Large intestine (tissue), 3 donors: ENCODE measurements at regions not wholly inside any gene's neighbourhood (a gene's known extent, or its start where the extent isn't known, plus 50 kb on each side); places are given as distances from the start of the nearest gene placed in this dataset.

Experiments used
- DNase-seq, 2 donors: peaks; one replicate each; pipeline versions ENCODE4 v3.0.0 to v3.0.0-alpha.2; 2013
- H3K27ac ChIP-seq: one replicate; pipeline ENCODE4 v1.5.1; 2013; ENCODE audit warnings: low read length
- H3K27me3 ChIP-seq: 2 replicates; pipeline ENCODE4 v1.6.1; 2013; ENCODE audit warnings: low read length; ENCODE audit not compliant: control insufficient read depth, insufficient read depth
- H3K36me3 ChIP-seq: 2 replicates; pipeline ENCODE4 v1.6.1; 2013; ENCODE audit warnings: low read length; ENCODE audit not compliant: control insufficient read depth, insufficient read depth
- H3K4me1 ChIP-seq: one replicate; pipeline ENCODE4 v1.6.1; 2013; ENCODE audit warnings: low read length; ENCODE audit not compliant: control insufficient read depth, insufficient read depth
- H3K4me3 ChIP-seq: one replicate; pipeline ENCODE4 v1.5.1; 2013; ENCODE audit warnings: low read length
- H3K9me3 ChIP-seq: one replicate; pipeline ENCODE4 v1.6.1; 2013; ENCODE audit warnings: mild to moderate bottlenecking, low read depth, low read length, moderate library complexity; ENCODE audit not compliant: control insufficient read depth
- WGBS: methylation state at CpG from one replicate; pipeline ENCODE4 v1.1.5; 2013; ENCODE audit warnings: low lambda C conversion rate; ENCODE audit not compliant: insufficient coverage; 5-methylcytosine and 5-hydroxymethylcytosine counted together

DNA sequence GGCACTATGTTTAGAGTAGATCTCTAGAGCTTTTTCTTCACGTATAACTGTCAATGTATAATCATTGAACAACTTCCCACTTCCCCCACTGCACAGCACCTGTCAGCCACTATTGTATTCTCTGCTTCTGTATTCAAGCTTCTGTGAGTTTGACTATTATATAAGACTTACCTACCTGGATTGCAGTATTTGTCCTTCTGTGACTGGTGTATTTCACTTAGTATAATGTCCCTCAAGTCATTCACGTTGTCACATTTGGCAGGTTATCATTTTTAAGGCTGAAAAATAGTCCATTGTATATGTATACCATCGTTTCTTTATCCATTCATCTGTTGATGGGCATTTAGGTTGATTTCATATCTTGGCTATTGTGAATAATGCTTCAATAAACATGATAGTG is 969.5 kb upstream of the B3GALT2 start:
- H3K9me3 ChIP-seq, result peaks cover 5% of the 10 kb centered on the region
- WGBS, result 100% methylated on average over 1 of the region's 3 CpGs
- no peaks in the 10 kb centered on the region for H3K27me3 ChIP-seq
- H3K4me3 ChIP-seq, result no peak overlapping the region
- no peaks in the 10 kb centered on the region for H3K4me1 ChIP-seq
- no peak for DNase-seq
- H3K27ac ChIP-seq, result no peak overlapping the region
- H3K36me3 ChIP-seq, result no peaks in the 10 kb centered on the region

DNA sequence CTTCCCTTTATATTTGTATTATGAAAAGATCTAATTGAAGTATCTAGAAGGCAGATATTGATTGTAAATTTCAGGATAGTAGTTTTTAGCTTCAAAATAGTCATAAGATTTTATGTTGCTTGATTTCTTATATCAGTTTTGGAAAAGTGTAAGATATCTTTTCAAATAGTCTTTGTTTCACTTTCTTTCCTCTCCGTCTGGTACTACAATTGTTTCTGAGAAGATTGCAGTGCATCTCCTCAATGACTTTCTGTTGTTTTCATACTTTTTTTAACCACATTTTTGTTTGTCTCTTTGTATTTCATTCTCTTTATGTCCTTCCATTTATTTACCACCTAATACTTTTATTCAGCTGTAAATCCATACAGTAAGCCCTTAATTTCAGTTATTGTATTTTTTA is 964.6 kb upstream of the B3GALT2 start:
- H3K27ac ChIP-seq, result no peak overlapping the region
- no peak for DNase-seq

GRCh38 chr1:194150242-194150641 is 963.8 kb upstream of the B3GALT2 start:
- Histone ChIP-seq H3K4me1 (no peaks in the 10 kb centered on the region), H3K27me3 (no peaks in the 10 kb centered on the region), H3K9me3 (no peaks in the 10 kb centered on the region), H3K27ac (no peak overlapping the region), H3K36me3 (no peaks in the 10 kb centered on the region), H3K4me3 (no peak overlapping the region)
- no peak for DNase-seq

More for the DNA sequence above, 964.6 kb upstream of the B3GALT2 start:
- no peaks in the 10 kb centered on the region for H3K9me3 ChIP-seq
- 100% methylated on average over 1 of the region's 1 CpG for WGBS
- H3K27me3 ChIP-seq, result no peaks in the 10 kb centered on the region
- no peaks in the 10 kb centered on the region for H3K4me1 ChIP-seq
- H3K36me3 ChIP-seq, result no peaks in the 10 kb centered on the region
- H3K4me3 ChIP-seq, result no peak overlapping the region

GRCh38 chr1:194133152-194133551 is 946.7 kb upstream of the B3GALT2 start:
- no peak for DNase-seq
- Histone ChIP-seq H3K27me3 (no peaks in the 10 kb centered on the region), H3K4me1 (no peaks in the 10 kb centered on the region), H3K36me3 (no peaks in the 10 kb centered on the region), H3K4me3 (no peak overlapping the region), H3K9me3 (no peaks in the 10 kb centered on the region), H3K27ac (no peak overlapping the region)
- WGBS, result no CpG with 5 or more reads among the region's 2 CpGs

GRCh38 chr1:194118086-194118485 is 931.7 kb upstream of the B3GALT2 start:
- Histone ChIP-seq H3K27ac (no peak overlapping the region), H3K4me3 (no peak overlapping the region), H3K36me3 (no peaks in the 10 kb centered on the region), H3K4me1 (no peaks in the 10 kb centered on the region), H3K9me3 (no peaks in the 10 kb centered on the region), H3K27me3 (no peaks in the 10 kb centered on the region)
- WGBS, result 100% methylated on average over 1 of the region's 22 CpGs
- DNase-seq, result no peak

DNA sequence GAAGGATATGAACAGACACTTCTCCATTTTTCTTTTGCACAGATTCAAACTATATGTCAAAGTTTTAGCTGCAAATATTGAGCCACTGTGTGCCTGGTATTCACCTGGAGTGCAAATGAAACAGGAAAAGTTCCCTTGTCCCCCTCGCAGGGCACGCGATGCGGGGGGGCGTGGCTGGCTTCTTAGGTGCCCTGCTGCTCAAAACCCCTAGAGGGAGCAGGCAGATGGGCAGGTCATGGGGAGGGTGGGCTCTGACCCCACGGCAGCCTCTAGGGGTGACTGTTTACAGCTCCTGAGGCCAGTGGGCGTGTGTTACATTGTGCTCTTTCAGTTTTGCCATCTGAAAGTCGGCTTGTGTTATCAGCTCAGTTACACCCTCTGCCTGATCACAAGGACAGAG is 931.2 kb upstream of the B3GALT2 start:
- Histone ChIP-seq H3K27ac (no peak overlapping the region), H3K36me3 (no peaks in the 10 kb centered on the region), H3K4me3 (no peak overlapping the region), H3K4me1 (no peaks in the 10 kb centered on the region), H3K27me3 (no peaks in the 10 kb centered on the region), H3K9me3 (no peaks in the 10 kb centered on the region)
- DNase-seq, result peak; percentile 16 to 17
- no CpG with 5 or more reads among the region's 8 CpGs for WGBS

DNA sequence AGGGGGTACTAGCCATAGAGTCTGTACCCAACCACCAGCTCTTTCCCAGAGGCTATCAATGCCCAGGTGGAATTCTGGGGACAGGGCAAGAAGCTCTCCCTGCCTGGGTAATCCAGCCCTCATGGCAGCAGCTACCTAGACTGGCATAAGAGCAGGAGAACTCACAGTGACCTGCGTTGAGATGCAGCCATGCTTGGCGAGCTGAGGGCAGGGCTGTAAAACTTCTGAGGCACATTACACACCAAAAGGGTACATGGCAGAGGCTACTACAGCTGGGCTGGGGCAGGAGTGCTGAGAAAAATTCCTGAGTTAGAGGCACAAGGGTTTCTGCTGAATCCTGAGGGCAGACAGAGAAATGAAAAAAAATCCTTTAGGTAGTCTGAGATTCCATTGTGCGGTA is 927.9 kb upstream of the B3GALT2 start:
- no peaks in the 10 kb centered on the region for H3K9me3 ChIP-seq
- H3K27ac ChIP-seq, result no peak overlapping the region
- H3K27me3 ChIP-seq, result no peaks in the 10 kb centered on the region
- H3K36me3 ChIP-seq, result no peaks in the 10 kb centered on the region
- H3K4me3 ChIP-seq, result no peak overlapping the region
- no CpG with 5 or more reads among the region's 3 CpGs for WGBS
- DNase-seq, result no peak
- no peaks in the 10 kb centered on the region for H3K4me1 ChIP-seq

DNA sequence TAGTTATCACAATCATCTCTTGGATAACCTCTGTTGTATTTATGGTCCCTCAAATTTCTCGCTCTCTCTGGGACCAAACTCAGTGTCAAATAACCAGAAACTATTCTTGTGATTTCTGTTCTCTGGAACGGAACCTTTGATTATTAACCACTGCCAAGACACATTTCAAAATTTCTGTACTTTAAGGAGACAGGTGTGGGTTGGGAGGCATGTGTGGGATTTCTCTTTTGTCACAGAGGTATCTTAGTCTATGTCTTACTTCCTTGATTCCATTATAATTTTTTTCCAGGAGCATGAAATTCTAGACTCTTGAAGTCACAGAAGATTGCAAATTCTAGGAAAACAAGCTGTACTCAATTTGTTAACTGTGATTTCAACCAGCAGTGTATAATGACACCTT is 919.0 kb upstream of the B3GALT2 start:
- Histone ChIP-seq H3K4me3 (no peak overlapping the region), H3K4me1 (no peaks in the 10 kb centered on the region), H3K9me3 (no peaks in the 10 kb centered on the region), H3K36me3 (no peaks in the 10 kb centered on the region), H3K27ac (no peak overlapping the region), H3K27me3 (no peaks in the 10 kb centered on the region)
- no peak for DNase-seq
- 100% methylated on average over 1 of the region's 2 CpGs for WGBS

DNA sequence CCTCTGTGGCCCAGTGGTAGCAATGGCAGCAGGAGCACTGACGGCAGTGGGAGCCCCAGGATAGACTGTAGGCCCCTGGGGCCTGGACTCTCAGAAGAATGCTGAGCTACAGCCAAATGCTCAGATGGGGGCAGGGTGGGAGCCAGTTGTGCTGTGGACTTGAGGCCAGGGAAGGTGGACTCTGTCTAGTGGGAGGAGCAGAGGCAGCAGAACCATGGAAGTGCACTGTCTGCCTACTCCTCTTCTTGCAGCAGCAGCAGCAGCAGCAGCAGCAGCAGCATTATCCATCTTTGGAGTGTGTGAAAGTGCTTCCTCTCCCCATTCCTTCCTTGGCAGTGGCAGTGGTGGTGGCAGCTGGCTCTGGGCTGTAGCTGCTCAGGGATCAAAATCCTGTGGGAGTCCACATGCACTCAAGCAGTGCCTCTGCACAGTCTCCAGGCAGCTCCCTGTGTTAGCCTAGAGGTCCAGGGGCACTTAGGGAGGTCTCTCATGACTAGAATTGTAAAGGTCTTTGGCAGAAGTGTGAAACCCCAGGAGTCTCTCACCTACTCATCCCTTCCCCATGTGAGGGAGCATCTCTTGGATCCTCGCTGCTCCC is 917.9 kb upstream of the B3GALT2 start:
- no CpG with 5 or more reads among the region's 2 CpGs for WGBS
- H3K4me3 ChIP-seq, result no peak overlapping the region
- H3K27ac ChIP-seq, result no peak overlapping the region
- no peaks in the 10 kb centered on the region for H3K27me3 ChIP-seq
- no peaks in the 10 kb centered on the region for H3K36me3 ChIP-seq
- H3K4me1 ChIP-seq, result no peaks in the 10 kb centered on the region
- DNase-seq, result peak; percentile 71 to 76
- H3K9me3 ChIP-seq, result no peaks in the 10 kb centered on the region

- H3K27me3 ChIP-seq, result no peaks in the 10 kb centered on the region
- no CpG with 5 or more reads among the region's 2 CpGs for WGBS
- H3K9me3 ChIP-seq, result no peaks in the 10 kb centered on the region
- H3K4me3 ChIP-seq, result no peak overlapping the region
- no peaks in the 10 kb centered on the region for H3K4me1 ChIP-seq
- H3K36me3 ChIP-seq, result no peaks in the 10 kb centered on the region
- H3K27ac ChIP-seq, result no peak overlapping the region
- DNase-seq, result no peak
Measured at GRCh38 chr1:194103516-194104246, 917.3 kb upstream of the B3GALT2 start.

DNA sequence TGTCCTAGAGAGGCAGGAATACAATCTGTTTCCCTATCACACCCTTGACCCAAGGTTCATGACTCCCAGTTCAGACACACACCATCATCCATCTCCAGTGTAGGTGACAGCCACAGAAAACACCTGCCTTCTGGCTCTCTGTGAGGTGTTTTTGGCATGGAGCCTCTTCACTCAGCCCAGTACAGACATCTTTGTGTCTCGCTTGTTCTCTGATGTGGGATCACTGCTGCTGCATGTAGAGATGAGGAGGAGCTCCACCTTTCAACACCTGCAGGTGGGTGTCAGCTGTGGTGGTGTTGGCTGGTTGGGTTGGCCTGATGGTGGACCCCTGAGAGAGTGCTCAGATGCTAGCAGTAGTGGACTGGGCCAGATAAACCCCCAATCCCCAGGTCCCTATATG is 916.7 kb upstream of the B3GALT2 start:
- no peaks in the 10 kb centered on the region for H3K9me3 ChIP-seq
- H3K4me1 ChIP-seq, result no peaks in the 10 kb centered on the region
- DNase-seq, result no peak
- no peak overlapping the region for H3K4me3 ChIP-seq
- H3K36me3 ChIP-seq, result no peaks in the 10 kb centered on the region
- H3K27me3 ChIP-seq, result no peaks in the 10 kb centered on the region
- no peak overlapping the region for H3K27ac ChIP-seq
- no CpG with 5 or more reads among the region's 1 CpG for WGBS
